GM12891 (cell line): ENCODE measurements at regions not wholly inside any gene's neighbourhood (a gene's known extent, or its start where the extent isn't known, plus 50 kb on each side); places are given as distances from the start of the nearest gene placed in this dataset.

Source experiments
- POLR2A ChIP-seq: IDR thresholded peaks from 2 replicates; pipeline ENCODE4 v1.6.1; 2011; ENCODE audit warnings: low read depth, low read length, control low read depth
- POU2F2 ChIP-seq: IDR thresholded peaks from 2 replicates; pipeline ENCODE4 v1.6.1; 2011; ENCODE audit warnings: low read depth, mild to moderate bottlenecking, control low read depth, low read length, moderate library complexity
- TAF1 ChIP-seq: IDR thresholded peaks from 2 replicates; pipeline ENCODE4 v1.6.1; 2011; ENCODE audit warnings: low read depth, low read length, control low read depth

DNA sequence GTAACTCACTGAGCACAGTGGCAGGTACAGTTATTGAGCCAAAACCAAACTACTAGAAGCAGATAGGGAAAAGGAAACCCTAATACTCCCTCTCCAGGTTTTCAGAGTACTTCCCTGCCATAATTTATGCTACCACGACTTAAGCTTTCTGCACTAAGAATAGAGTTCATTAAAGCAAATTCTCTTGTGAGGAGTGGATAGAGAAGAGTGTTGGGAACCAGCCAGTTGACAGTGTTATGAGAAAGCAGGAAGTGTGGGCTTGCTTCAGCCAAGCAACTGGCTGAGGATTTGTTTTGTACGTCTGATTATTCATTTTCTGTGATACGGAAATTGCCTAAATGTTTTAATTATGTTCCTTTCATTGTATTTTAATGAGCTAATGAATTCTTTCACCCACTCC is 280.5 kb downstream of the KIF20B start:
- TF ChIP-seq POU2F2: no peak
- TF ChIP-seq TAF1: no peak
- TF ChIP-seq POLR2A: no peak
